ENCODE measurements at regions not wholly inside any gene's neighbourhood (a gene's known extent, or its start where the extent isn't known, plus 50 kb on each side); places are given as distances from the start of the nearest gene placed in this dataset.

DNA sequence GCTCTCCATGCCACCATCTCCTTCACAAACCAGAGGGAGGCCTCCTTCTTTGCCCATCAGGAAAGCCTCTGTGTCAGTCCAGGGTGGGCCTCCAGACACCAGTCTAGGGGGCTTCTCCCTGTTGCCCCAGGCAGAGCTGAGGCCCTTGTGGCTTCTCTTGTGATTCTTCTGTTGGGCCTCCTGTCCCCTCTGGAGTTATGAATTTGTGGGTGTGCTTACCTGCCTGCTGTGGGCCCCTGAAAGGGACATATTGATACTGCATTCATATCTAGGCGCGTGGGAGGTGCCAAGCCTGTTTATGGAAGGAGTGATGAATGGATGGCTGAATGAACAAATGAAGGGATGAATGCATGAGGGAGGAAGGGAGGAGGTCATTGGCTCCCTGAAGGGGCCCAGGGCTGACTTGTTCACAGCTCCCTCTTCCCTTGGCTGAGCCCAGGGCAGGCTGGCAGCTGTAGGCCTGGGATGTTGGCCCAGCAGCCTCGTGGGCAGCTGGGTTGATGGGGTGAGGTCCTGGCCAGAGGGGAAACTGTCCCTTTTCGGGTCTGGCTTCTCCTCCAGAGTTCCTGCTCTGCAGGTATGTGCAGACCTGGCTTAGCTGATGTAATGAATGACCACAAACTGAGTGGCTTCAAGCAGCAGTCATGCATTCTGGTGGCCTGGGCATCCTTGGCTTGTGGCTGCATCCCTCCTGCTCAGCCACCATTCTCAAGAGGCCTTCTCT is 195.4 kb downstream of the GOLGA6L6 start:
- Histone ChIP-seq H3K4me2 (no peak overlapping the region), H3K4me1 (no peaks in the 10 kb centered on the region), H3K27ac (no peak overlapping the region), H3K4me3 (no peak overlapping the region), H3K9me3 (peaks cover 75% of the 10 kb centered on the region)
- ChIA-PET CTCF (interaction anchor here (1.0 to 4.4 kb wide), 3 partner anchors 10 to 1877 kb away, joined by 3 to 36 read pairs (median 12); no protein-coding TSS in a partner anchor), POLR2A (no interaction called here)
- WGBS (ENCODE audit: missing lambda C conversion rate): 9% methylated on average over 4 of the region's 4 CpGs
- TF ChIP-seq ZFP36 (IDR thresholded peaks at IDR 0.05; ENCODE audit: borderline replicate concordance, partially characterized antibody) (no peak), NFE2L2 (conservative IDR thresholded peaks at IDR 0.05; ENCODE audit: low read length) (no peak), JUNB (IDR thresholded peaks at IDR 0.05) (no peak), ESRRA (IDR thresholded peaks at IDR 0.05; ENCODE audit: borderline replicate concordance, low read length) (no peak), ZC3H11A (IDR thresholded peaks at IDR 0.05) (no peak), MYC (IDR thresholded peaks at IDR 0.05; ENCODE audit: borderline replicate concordance, low read length) (no peak)
- no peak for ATAC-seq
- DNase-seq (ENCODE audit: low read depth in 1 of 2, low spot score in 1 of 2): peak in 1 of 2 experiments; percentile 20
- FAIRE-seq: no peak

DNA sequence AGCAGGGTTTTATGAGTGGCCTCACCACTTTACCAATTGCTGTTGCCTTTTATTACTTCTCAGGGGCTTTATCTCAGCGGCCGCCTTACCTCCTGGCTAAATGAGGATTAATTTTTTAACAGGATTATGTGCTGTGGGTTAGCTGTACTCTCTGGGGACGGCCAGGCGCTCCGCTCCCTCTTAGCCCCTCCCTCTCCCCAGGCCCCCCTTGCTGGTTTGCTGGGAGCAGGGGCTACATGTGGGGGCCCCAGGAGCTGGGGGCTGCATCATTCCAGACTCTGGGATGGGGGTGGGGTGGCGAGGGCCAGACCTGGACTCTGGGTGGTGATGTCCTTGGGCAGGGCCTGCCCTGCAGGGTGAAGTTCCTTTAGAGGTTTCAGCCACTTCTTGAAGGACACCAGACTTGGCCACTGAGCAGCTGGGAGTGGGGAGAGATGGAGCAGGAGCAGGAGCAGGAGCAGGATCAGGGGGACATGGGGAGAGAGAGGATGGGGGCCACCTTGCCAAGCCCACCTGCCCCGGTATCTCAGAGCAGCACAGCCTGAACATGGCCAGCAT is 196.1 kb downstream of the GOLGA6L6 start:
- no peak for TF ChIP-seq ZFP36 (IDR thresholded peaks at IDR 0.05; ENCODE audit: borderline replicate concordance, partially characterized antibody)
- TF ChIP-seq RNF2 (IDR thresholded peaks at IDR 0.05; ENCODE audit: borderline replicate concordance, low read depth): no peak
- TF ChIP-seq PHF8 (IDR thresholded peaks at IDR 0.05; ENCODE audit: borderline replicate concordance, low read depth): no peak
- TF ChIP-seq CHD2 (IDR thresholded peaks at IDR 0.05; ENCODE audit: low read length, partially characterized antibody): no peak
- TF ChIP-seq SMC3 (IDR thresholded peaks at IDR 0.05): no peak
- TF ChIP-seq ZC3H11A (IDR thresholded peaks at IDR 0.05): no peak
- no peak for TF ChIP-seq GATA3 (IDR thresholded peaks at IDR 0.05; ENCODE audit: borderline replicate concordance)
- TF ChIP-seq EP300 (IDR thresholded peaks at IDR 0.05): no peak
- TF ChIP-seq, protein P1, sequence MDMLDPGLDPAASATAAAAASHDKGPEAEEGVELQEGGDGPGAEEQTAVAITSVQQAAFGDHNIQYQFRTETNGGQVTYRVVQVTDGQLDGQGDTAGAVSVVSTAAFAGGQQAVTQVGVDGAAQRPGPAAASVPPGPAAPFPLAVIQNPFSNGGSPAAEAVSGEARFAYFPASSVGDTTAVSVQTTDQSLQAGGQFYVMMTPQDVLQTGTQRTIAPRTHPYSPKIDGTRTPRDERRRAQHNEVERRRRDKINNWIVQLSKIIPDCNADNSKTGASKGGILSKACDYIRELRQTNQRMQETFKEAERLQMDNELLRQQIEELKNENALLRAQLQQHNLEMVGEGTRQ (IDR thresholded peaks at IDR 0.05): no peak
- TF ChIP-seq RFX5 (IDR thresholded peaks at IDR 0.05): no peak
- TF ChIP-seq HEYL (CRISPR knock-in tag; IDR thresholded peaks at IDR 0.05): no peak
- no peak for TF ChIP-seq POLR2AphosphoS2 (conservative IDR thresholded peaks at IDR 0.05; ENCODE audit: low read length)
- TF ChIP-seq, protein P2, sequence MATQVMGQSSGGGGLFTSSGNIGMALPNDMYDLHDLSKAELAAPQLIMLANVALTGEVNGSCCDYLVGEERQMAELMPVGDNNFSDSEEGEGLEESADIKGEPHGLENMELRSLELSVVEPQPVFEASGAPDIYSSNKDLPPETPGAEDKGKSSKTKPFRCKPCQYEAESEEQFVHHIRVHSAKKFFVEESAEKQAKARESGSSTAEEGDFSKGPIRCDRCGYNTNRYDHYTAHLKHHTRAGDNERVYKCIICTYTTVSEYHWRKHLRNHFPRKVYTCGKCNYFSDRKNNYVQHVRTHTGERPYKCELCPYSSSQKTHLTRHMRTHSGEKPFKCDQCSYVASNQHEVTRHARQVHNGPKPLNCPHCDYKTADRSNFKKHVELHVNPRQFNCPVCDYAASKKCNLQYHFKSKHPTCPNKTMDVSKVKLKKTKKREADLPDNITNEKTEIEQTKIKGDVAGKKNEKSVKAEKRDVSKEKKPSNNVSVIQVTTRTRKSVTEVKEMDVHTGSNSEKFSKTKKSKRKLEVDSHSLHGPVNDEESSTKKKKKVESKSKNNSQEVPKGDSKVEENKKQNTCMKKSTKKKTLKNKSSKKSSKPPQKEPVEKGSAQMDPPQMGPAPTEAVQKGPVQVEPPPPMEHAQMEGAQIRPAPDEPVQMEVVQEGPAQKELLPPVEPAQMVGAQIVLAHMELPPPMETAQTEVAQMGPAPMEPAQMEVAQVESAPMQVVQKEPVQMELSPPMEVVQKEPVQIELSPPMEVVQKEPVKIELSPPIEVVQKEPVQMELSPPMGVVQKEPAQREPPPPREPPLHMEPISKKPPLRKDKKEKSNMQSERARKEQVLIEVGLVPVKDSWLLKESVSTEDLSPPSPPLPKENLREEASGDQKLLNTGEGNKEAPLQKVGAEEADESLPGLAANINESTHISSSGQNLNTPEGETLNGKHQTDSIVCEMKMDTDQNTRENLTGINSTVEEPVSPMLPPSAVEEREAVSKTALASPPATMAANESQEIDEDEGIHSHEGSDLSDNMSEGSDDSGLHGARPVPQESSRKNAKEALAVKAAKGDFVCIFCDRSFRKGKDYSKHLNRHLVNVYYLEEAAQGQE (IDR thresholded peaks at IDR 0.05): no peak
- TF ChIP-seq JUNB (IDR thresholded peaks at IDR 0.05): no peak
- TF ChIP-seq TFCP2L1 (CRISPR knock-in tag; IDR thresholded peaks at IDR 0.05): no peak
- no peak for TF ChIP-seq FOSB (CRISPR knock-in tag; IDR thresholded peaks at IDR 0.05)
- TF ChIP-seq, protein P3, sequence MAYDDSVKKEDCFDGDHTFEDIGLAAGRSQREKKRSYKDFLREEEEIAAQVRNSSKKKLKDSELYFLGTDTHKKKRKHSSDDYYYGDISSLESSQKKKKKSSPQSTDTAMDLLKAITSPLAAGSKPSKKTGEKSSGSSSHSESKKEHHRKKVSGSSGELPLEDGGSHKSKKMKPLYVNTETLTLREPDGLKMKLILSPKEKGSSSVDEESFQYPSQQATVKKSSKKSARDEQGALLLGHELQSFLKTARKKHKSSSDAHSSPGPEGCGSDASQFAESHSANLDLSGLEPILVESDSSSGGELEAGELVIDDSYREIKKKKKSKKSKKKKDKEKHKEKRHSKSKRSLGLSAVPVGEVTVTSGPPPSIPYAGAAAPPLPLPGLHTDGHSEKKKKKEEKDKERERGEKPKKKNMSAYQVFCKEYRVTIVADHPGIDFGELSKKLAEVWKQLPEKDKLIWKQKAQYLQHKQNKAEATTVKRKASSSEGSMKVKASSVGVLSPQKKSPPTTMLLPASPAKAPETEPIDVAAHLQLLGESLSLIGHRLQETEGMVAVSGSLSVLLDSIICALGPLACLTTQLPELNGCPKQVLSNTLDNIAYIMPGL (CRISPR knock-in tag; IDR thresholded peaks at IDR 0.05; ENCODE audit: borderline replicate concordance): no peak
- TF ChIP-seq NPAS2 (CRISPR knock-in tag; IDR thresholded peaks at IDR 0.05; ENCODE audit: borderline replicate concordance): no peak
- no peak for TF ChIP-seq RAD21 (conservative IDR thresholded peaks at IDR 0.05 in 1 of 2, IDR thresholded peaks at IDR 0.05 in 1 of 2)
- CTCF ChIA-PET: interaction anchor here (1.0 to 4.4 kb wide), 3 partner anchors 11 to 1878 kb away, joined by 3 to 36 read pairs (median 12); no protein-coding TSS in a partner anchor
- POLR2A ChIA-PET: no interaction called here
- H3K9me3 ChIP-seq: peaks cover 78% of the 10 kb centered on the region
- DNase-seq (ENCODE audit: low read depth in 1 of 2, low spot score in 1 of 2): peak in 1 of 2 experiments; percentile 9
- ATAC-seq: no peak
- no peak overlapping the region for H3K4me2 ChIP-seq
- WGBS (ENCODE audit: missing lambda C conversion rate): 43% methylated on average over 6 of the region's 7 CpGs
- H3K27ac ChIP-seq: no peak overlapping the region
- no peak for FAIRE-seq
- H3K4me1 ChIP-seq: no peaks in the 10 kb centered on the region
- H3K4me3 ChIP-seq: no peak overlapping the region

Data from A549 (cell line).